HepG2 (cell line): ENCODE measurements at regions not wholly inside any gene's neighbourhood (a gene's known extent, or its start where the extent isn't known, plus 50 kb on each side); places are given as distances from the start of the nearest gene placed in this dataset.

ENCODE experiments used
- ATAC-seq: fragments of 200-7000 bp; cut with Tn5 transposase; 3 replicates; pipeline ENCODE4 v1.9.1; 2020; ENCODE audit warnings: mild to moderate bottlenecking, moderate library complexity
- BruUV-seq: library from RNA; stranded (reverse); fragments of 400-500 nt; replicated peaks from 2 replicates; lab custom pipeline; 2021; lab: Mats Ljungman, UMichigan
- CTCF ChIA-PET: fragments of 300-600 bp; formaldehyde crosslinking; extraction: SDS; loops from one replicate; lab custom pipeline; 2021; ENCODE audit warnings: low total read pairs, inconsistent platforms, low intra/inter-chr PET ratio; lab: Yijun Ruan, JAX
- POLR2A ChIA-PET: fragments of 350-600 bp; sonication (Branson Sonifier 250); formaldehyde crosslinking; loops from one replicate; lab custom pipeline; 2020; ENCODE audit warnings: antibody characterized with exemption, inconsistent platforms; lab: Yijun Ruan, JAX
- DNase-seq: peaks from one replicate; pipeline ENCODE4 v3.0.0-alpha.2; 2015; ENCODE audit warnings: low spot score
- FAIRE-seq: peaks from 3 replicates; lab custom pipeline; 2011; peaks lifted over from hg19 to GRCh38; lab: Jason Lieb, UNC
- H2AFZ ChIP-seq: one replicate; pipeline ENCODE4 v1.6.1; 2011; ENCODE audit warnings: low read length, inconsistent platforms
- H3K27ac ChIP-seq: fragments of 300-600 bp; 3 replicates; pipeline ENCODE4 v1.8.0; 2011; ENCODE audit warnings: mixed run types, mild to moderate bottlenecking, mixed read lengths, low read length, inconsistent platforms; ENCODE audit not compliant: insufficient read depth; ENCODE audit errors: extremely low read length
- H3K27me3 ChIP-seq, 2 experiments: fragments of 200-600 bp in 1 of 2; 2 replicates in 1 of 2; 3 replicates in 1 of 2; pipeline versions ENCODE4 v1.6.0 to v1.8.0; 2011; ENCODE audit warnings: low read length in 2 of 2, mild to moderate bottlenecking in 2 of 2, moderate library complexity in 2 of 2, inconsistent platforms in 1 of 2; ENCODE audit not compliant: insufficient read depth in 2 of 2, control insufficient read depth in 1 of 2
- H3K36me3 ChIP-seq, 2 experiments: fragments of 200-600 bp in 1 of 2; replicated peaks in 1 of 2; 2 replicates in 1 of 2; 3 replicates in 1 of 2; pipeline versions ENCODE4 v1.5.1 to v1.8.0; 2011; ENCODE audit warnings: low read length in 2 of 2, inconsistent platforms in 1 of 2; ENCODE audit not compliant: insufficient read depth in 2 of 2, control insufficient read depth in 1 of 2
- H3K4me1 ChIP-seq: 2 replicates; pipeline ENCODE4 v1.5.1; 2012; ENCODE audit warnings: low read length, inconsistent platforms; ENCODE audit not compliant: insufficient read depth
- H3K4me2 ChIP-seq: 2 replicates; pipeline ENCODE4 v1.6.0; 2011; ENCODE audit warnings: low read depth, low read length, inconsistent platforms
- H3K4me3 ChIP-seq, 3 experiments: fragments of 200-600 bp in 1 of 3; sonication (generic), shearing (Covaris generic) in 1 of 3; replicated peaks in 1 of 3; 2 replicates each; pipeline ENCODE4 v1.5.1; 2011 to 2016; ENCODE audit warnings: low read length in 3 of 3, inconsistent platforms in 2 of 3, low read depth in 2 of 3, mild to moderate bottlenecking in 2 of 3, control low read depth in 1 of 3, mixed read lengths in 1 of 3; ENCODE audit not compliant: insufficient read depth in 1 of 3
- H3K79me2 ChIP-seq: one replicate; pipeline ENCODE4 v1.6.1; 2011; ENCODE audit warnings: low read length, inconsistent platforms; ENCODE audit not compliant: insufficient read depth
- H3K9ac ChIP-seq: 2 replicates; pipeline ENCODE4 v1.6.0; 2011; ENCODE audit warnings: mild to moderate bottlenecking, low read depth, low read length, inconsistent platforms; ENCODE audit not compliant: insufficient read depth
- H3K9me3 ChIP-seq: 2 replicates; pipeline ENCODE4 v1.5.1; 2012; ENCODE audit warnings: mild to moderate bottlenecking, low read length
- H4K20me1 ChIP-seq: 2 replicates; pipeline ENCODE4 v1.6.0; 2011; ENCODE audit warnings: inconsistent platforms, mild to moderate bottlenecking, low read length, moderate library complexity; ENCODE audit not compliant: insufficient read depth
- BCL3 ChIP-seq: sonication (generic); formaldehyde crosslinking; IDR thresholded peaks from 2 replicates; pipeline ENCODE4 v1.5.1; 2020; ENCODE audit warnings: mild to moderate bottlenecking, missing genetic modification reagents, moderate library complexity
- FOXK2 ChIP-seq: fragments of 450-650 bp; IDR thresholded peaks from 2 replicates; pipeline ENCODE4 v1.6.1; 2016
- FUBP1 ChIP-seq: sonication (generic); formaldehyde crosslinking; IDR thresholded peaks from 2 replicates; pipeline ENCODE4 v1.5.1; 2020; ENCODE audit warnings: missing genetic modification reagents, mild to moderate bottlenecking, borderline replicate concordance
- GFI1 ChIP-seq: sonication (generic); formaldehyde crosslinking; IDR thresholded peaks from 2 replicates; pipeline ENCODE4 v1.5.0; 2020; ENCODE audit warnings: missing genetic modification reagents, mild to moderate bottlenecking, borderline replicate concordance
- IKZF1 ChIP-seq: fragments of 450-650 bp; IDR thresholded peaks from 2 replicates; pipeline ENCODE4 v1.7.1; 2016
- KAT7 ChIP-seq: IDR thresholded peaks from 2 replicates; pipeline ENCODE4 v1.6.1; 2018; ENCODE audit warnings: borderline replicate concordance, missing compliant biosample characterization
- PAF1 ChIP-seq: IDR thresholded peaks from 2 replicates; pipeline ENCODE4 v1.6.1; 2016; ENCODE audit warnings: missing genetic modification reagents, missing compliant biosample characterization
- PREB ChIP-seq: sonication (generic); formaldehyde crosslinking; IDR thresholded peaks from 2 replicates; pipeline ENCODE4 v1.4.0; 2020; ENCODE audit warnings: missing genetic modification reagents
- RBM22 ChIP-seq: fragments of 200-400 bp; formaldehyde crosslinking; optimal IDR thresholded peaks from 2 replicates; pipeline ENCODE3; 2017; ENCODE audit warnings: mild to moderate bottlenecking, low read length, moderate library complexity
- RFXAP ChIP-seq: sonication (generic); formaldehyde crosslinking; IDR thresholded peaks from 2 replicates; pipeline ENCODE4 v1.4.0; 2020; ENCODE audit warnings: missing genetic modification reagents, borderline replicate concordance
- SMAD1 ChIP-seq: sonication (generic); formaldehyde crosslinking; IDR thresholded peaks from 2 replicates; pipeline ENCODE4 v1.4.0; 2020; ENCODE audit warnings: missing genetic modification reagents, low read depth, mild to moderate bottlenecking, borderline replicate concordance
- TOPORS ChIP-seq: sonication (generic); formaldehyde crosslinking; IDR thresholded peaks from 2 replicates; pipeline ENCODE4 v1.8.0; 2023; ENCODE audit warnings: mild to moderate bottlenecking, missing genetic modification reagents
- ZNF232 ChIP-seq: sonication (generic); formaldehyde crosslinking; IDR thresholded peaks from 2 replicates; pipeline ENCODE4 v1.4.0; 2020; ENCODE audit warnings: missing genetic modification reagents, borderline replicate concordance
- ZNF501 ChIP-seq: sonication (generic); formaldehyde crosslinking; IDR thresholded peaks from 2 replicates; pipeline ENCODE4 v1.5.1; 2020; ENCODE audit warnings: mild to moderate bottlenecking, moderate library complexity, missing genetic modification reagents
- ZNF569 ChIP-seq: sonication (generic); formaldehyde crosslinking; IDR thresholded peaks from 2 replicates; pipeline ENCODE4 v1.5.0; 2020; ENCODE audit warnings: mild to moderate bottlenecking, missing genetic modification reagents, moderate library complexity, borderline replicate concordance
- WGBS: methylation state at CpG from one replicate; pipeline ENCODE4 v1.1.6; 2017; ENCODE audit warnings: low lambda C conversion rate; 5-methylcytosine and 5-hydroxymethylcytosine counted together
- in situ Hi-C: cut with HindIII; loops from 2 replicates; pipeline ENCODE4 v1.10.0; 2017; ENCODE audit warnings: low pct_unique_long_range_greater_than_20kb; ENCODE audit not compliant: extremely low pct_ligation_motif_present
- intact Hi-C: fragments of 100-400 bp; cut with micrococcal nuclease; formaldehyde crosslinking; loops from one replicate; pipeline ENCODE4 v1.10.0; 2022; ENCODE audit not compliant: unreplicated experiment

GRCh38 chr2:145228506-145228905 lies 708.6 kb upstream of the ZEB2 start (continued):
- TF ChIP-seq ZNF569 = no peak
- no peak for TF ChIP-seq RBM22

- no peak for TF ChIP-seq KAT7 (CRISPR knock-in tag)
- no peak for TF ChIP-seq ZNF232 (CRISPR knock-in tag)
- TF ChIP-seq FOXK2 = no peak
- no peak for TF ChIP-seq IKZF1
- no peak for TF ChIP-seq ZNF501 (CRISPR knock-in tag)
- no peak overlapping the region for H3K4me3 ChIP-seq
- DNase-seq = no peak
- H3K36me3 ChIP-seq = no peaks in the 10 kb centered on the region
- no peaks in the 10 kb centered on the region for H4K20me1 ChIP-seq
- no peaks in the 10 kb centered on the region for H3K27me3 ChIP-seq
- BruUV-seq = no TSS peak
- H3K79me2 ChIP-seq = no peaks in the 10 kb centered on the region
- CTCF ChIA-PET = no interaction called here
- ATAC-seq = no peak
- H2AFZ ChIP-seq = no peak overlapping the region
- intact Hi-C loops (no loop called here), in situ Hi-C loops (no loop called here)
- POLR2A ChIA-PET = no interaction called here
- H3K9ac ChIP-seq = no peak overlapping the region
- H3K27ac ChIP-seq = no peak overlapping the region
- no peaks in the 10 kb centered on the region for H3K4me1 ChIP-seq
- H3K4me2 ChIP-seq = no peak overlapping the region
- 5% methylated on average over 1 of the region's 1 CpG for WGBS
- FAIRE-seq = no peak
- H3K9me3 ChIP-seq = no peaks in the 10 kb centered on the region; the same call in 1 of the 2 replicates
Observed at GRCh38 chr2:145226901-145227300, 707.0 kb upstream of the ZEB2 start.

GRCh38 chr2:145221516-145221915 lies 701.6 kb upstream of the ZEB2 start:
- no peak for FAIRE-seq
- no peak overlapping the region for H2AFZ ChIP-seq
- no peaks in the 10 kb centered on the region for H3K36me3 ChIP-seq
- H4K20me1 ChIP-seq = no peaks in the 10 kb centered on the region
- H3K9ac ChIP-seq = no peak overlapping the region
- CTCF ChIA-PET = no interaction called here
- H3K79me2 ChIP-seq = no peaks in the 10 kb centered on the region
- WGBS = 0% methylated on average over 1 of the region's 1 CpG
- in situ Hi-C loops = no loop called here
- intact Hi-C loops = no loop called here
- POLR2A ChIA-PET = no interaction called here
- no peaks in the 10 kb centered on the region; the same call in 1 of the 2 replicates for H3K9me3 ChIP-seq
- no peak overlapping the region for H3K27ac ChIP-seq
- H3K4me2 ChIP-seq = no peak overlapping the region
- no peaks in the 10 kb centered on the region for H3K4me1 ChIP-seq
- DNase-seq = no peak
- H3K27me3 ChIP-seq = no peaks in the 10 kb centered on the region
- ATAC-seq = no peak
- no TSS peak for BruUV-seq
- H3K4me3 ChIP-seq = no peak overlapping the region
- no peak for TF ChIP-seq PAF1 (CRISPR knock-in tag)
- no peak for TF ChIP-seq RFXAP (CRISPR knock-in tag)
- no peak for TF ChIP-seq PREB (CRISPR knock-in tag)
- TF ChIP-seq GFI1 (CRISPR knock-in tag) = no peak
- TF ChIP-seq TOPORS (CRISPR knock-in tag) = no peak
- TF ChIP-seq SMAD1 (CRISPR knock-in tag) = no peak
- TF ChIP-seq BCL3 = no peak
- TF ChIP-seq FUBP1 = no peak
